GM10266 (cell line): ENCODE measurements at regions not wholly inside any gene's neighbourhood (a gene's known extent, or its start where the extent isn't known, plus 50 kb on each side); places are given as distances from the start of the nearest gene placed in this dataset.

Experiments used
- DNase-seq: peaks from one replicate; pipeline ENCODE4 v3.0.0; 2012; ENCODE audit errors: extremely low spot score
- TF ChIP-seq, protein P1 (sequence below): IDR thresholded peaks from 2 replicates; pipeline ENCODE4 v1.5.1; 2012; ENCODE audit warnings: mild to moderate bottlenecking, low read depth; ENCODE audit not compliant: control insufficient read depth, insufficient read depth; ENCODE audit errors: missing control alignments

DNA sequence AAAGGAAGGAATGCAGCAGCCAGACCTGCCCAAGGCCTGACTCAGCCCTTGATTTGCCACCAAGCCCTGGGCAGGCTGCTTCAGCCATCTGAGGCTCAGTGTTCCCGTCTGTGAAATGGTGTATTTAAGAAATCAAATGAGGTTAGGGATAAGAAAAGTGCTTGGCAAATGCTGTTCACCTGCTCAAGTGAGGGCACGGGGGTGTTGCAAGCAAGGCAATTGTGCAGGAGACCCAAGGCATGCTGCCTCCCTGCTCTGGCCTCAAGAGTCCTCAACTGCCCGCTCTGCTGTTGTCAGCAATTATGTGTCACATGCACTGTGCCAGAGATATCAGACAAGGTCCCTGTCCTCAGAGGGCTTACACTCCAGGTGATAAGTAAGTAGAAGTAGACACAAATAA lies 101.8 kb downstream of the TPRA1 start:
- DNase-seq = no peak
- TF ChIP-seq, protein P1, sequence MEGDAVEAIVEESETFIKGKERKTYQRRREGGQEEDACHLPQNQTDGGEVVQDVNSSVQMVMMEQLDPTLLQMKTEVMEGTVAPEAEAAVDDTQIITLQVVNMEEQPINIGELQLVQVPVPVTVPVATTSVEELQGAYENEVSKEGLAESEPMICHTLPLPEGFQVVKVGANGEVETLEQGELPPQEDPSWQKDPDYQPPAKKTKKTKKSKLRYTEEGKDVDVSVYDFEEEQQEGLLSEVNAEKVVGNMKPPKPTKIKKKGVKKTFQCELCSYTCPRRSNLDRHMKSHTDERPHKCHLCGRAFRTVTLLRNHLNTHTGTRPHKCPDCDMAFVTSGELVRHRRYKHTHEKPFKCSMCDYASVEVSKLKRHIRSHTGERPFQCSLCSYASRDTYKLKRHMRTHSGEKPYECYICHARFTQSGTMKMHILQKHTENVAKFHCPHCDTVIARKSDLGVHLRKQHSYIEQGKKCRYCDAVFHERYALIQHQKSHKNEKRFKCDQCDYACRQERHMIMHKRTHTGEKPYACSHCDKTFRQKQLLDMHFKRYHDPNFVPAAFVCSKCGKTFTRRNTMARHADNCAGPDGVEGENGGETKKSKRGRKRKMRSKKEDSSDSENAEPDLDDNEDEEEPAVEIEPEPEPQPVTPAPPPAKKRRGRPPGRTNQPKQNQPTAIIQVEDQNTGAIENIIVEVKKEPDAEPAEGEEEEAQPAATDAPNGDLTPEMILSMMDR = no peak

DNA sequence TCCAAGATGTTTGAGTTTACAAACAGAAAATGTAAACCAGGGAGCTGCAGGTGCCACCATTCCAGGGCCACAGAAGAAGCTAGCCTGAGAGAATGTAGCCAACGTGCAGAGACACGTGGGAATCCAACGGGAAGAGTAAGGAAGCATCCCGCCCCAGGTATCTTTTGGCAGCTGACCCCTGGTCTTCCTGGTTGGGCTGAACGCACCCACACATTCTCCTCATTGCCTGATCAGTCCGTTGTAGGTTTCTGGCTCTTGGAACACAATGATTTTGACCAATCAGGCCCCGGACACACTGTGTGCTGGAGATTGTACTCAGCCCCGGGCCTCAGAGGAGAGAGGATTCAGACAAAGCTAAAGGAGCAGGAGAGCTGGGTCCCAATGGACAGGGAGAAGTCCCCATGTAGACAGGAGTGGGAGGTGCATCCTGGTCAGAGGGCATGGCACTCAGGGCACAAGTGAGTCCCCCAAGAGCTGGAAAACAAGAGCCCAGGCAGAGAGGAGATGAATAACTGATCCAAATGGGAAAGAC lies 102.3 kb downstream of the TPRA1 start:
- TF ChIP-seq, protein P1 = no peak
- no peak for DNase-seq

DNA sequence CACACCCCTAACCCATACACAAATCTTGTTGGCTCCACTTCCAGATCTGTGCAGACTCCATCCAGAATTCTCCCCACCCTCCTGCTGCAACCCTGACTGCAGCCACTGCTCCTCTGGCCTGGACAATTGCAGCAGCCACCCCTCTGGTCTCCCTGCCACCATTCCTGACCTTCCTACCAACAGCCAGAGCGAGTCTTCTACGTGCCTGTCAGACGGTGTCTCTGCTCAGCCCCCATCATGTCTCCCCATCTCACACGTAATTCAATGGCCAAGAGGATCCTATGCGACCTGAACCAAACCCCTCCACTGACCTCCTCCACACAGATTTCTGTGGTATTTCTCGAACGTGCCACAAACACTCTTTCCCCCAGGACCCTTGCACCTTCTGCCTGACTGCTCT lies 103.3 kb downstream of the TPRA1 start:
- no peak for DNase-seq
- TF ChIP-seq, protein P1 = no peak

DNA sequence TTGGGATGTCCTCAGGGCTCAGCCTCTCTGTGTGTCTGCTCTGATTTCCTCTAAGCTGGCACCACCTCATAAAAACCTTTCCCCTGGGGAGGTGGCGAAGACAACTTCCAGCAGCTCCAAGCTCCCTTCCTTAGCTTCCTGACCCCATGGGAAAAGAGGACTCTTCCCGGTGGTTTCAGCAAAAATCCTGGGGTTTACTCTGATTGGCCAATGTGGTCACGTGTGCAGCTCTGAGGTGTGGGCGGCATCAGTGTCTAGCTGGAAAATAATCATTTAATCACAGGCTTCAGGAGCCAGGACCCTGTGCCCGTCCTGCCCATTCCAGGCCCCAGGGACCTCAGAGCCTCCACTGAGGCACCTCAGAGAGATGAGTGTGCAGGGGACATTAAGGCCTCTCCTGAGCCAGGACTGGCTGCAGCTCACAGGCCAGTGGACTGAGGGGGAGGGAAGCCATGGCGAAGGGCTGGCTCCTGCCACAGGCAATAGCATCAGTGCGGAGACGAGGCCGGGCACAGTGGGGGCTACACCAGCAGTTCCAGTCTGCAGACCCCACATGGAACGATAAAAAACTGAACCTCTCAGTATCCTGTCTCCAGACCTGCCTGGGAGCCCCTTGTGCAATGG lies 104.1 kb downstream of the TPRA1 start:
- no peak for DNase-seq
- TF ChIP-seq, protein P1 = no peak

DNA sequence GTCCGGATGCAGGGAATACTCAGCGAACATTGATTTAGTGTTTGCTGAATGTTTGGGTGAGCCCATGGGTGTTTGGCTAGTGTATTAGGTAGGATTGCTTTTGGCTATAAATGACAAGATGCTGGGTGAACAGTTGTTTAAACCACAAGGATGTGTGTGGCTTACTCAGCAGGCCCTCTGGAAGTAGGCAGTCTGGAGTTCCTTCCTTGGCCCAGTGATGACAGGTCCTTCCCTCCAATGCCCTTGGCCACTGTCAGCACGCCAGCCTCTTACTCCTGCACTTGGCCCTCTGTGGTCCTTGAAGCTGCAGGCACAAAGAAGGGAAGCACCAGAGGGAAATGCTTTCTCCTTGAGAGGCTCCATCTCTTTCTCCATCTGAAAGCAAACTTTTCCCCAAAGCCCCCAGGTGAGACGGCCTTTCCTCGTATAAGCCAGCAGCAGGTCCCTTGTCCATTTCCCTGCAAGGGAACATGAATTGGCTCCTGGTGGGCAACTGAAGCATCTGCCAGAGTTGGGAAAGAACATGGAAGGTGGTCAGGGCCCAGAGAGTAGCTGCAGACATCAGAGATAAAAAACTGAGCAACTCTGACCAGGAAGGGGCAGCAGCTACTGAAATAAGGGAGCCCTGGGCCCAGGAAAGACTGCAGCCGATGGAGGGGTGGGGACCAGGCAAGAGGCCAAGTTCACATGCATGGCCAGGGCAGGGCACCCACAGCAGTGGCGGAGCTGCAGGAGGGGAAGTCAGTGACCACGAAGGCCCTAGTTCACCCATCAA lies 105.0 kb downstream of the TPRA1 start:
- TF ChIP-seq, protein P1 = no peak

DNA sequence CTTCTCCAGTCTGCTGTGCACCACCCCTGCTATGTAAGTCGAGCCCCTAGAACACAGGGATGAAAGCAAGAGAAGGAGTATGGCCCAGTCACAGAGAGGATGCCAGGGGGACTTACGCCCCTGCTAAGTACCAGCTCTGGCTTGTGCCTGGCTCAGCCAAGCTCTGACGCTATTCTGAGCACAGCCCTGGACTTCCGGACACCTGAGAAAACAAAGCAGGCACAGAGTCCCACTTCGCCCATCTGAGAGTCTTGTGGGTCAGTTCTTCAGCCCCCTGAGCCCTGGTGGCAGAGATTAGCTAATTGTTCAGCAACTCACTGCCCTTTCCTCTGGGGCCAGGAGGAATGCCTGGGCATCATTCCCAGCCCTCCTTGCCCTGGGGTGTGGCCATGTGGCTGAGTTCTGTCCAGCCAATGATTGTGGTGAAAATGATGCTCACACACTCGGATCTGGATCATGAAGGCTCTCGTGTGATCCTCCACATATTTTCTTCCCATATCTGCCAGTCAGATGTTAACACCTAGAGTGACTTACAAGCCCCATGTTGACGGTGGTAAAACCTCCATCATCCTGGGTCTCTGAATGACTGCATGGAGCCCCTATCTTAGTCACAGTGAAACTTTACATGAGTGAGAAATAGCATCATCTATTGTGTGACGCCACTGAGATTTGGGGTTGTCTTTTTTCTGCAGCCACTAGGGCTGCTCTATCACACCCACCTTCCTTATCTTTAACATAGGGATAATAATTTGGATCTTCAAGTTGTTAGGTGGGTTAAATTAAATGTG lies 105.7 kb downstream of the TPRA1 start:
- TF ChIP-seq, protein P1 = no peak
- DNase-seq = peak; percentile 13

More for the DNA sequence above, 105.0 kb downstream of the TPRA1 start:
- no peak for DNase-seq
